HEK293 (cell line): ENCODE measurements at regions not wholly inside any gene's neighbourhood (a gene's known extent, or its start where the extent isn't known, plus 50 kb on each side); places are given as distances from the start of the nearest gene placed in this dataset.

ENCODE experiments used
- CTCF ChIA-PET: fragments of 350-600 bp; formaldehyde crosslinking; extraction: SDS; loops from one replicate; lab custom pipeline; 2021; ENCODE audit warnings: antibody characterized with exemption; lab: Yijun Ruan, JAX
- POLR2A ChIA-PET: fragments of 300-600 bp; formaldehyde crosslinking; extraction: SDS; loops from one replicate; lab custom pipeline; 2020; ENCODE audit warnings: antibody characterized with exemption, inconsistent platforms; lab: Yijun Ruan, JAX
- H3K27ac ChIP-seq: fragments of 200-500 bp; sonication (Bioruptor generic); 2 replicates; pipeline ENCODE4 v1.5.1; 2014; ENCODE audit warnings: low read depth, low read length, control low read depth, inconsistent platforms; ENCODE audit errors: extremely low read depth
- H3K36me3 ChIP-seq, 2 experiments: fragments of 200-500 bp in 1 of 2; sonication (Bioruptor generic) in 1 of 2; 1 replicate in 1 of 2; 2 replicates in 1 of 2; pipeline ENCODE4 v1.5.1; 2014 to 2017; ENCODE audit warnings: inconsistent platforms in 2 of 2, low read length in 2 of 2; ENCODE audit not compliant: control insufficient read depth in 2 of 2, insufficient read depth in 1 of 2
- H3K4me1 ChIP-seq: fragments of 200-500 bp; sonication (Bioruptor generic); 2 replicates; pipeline ENCODE4 v1.5.1; 2014; ENCODE audit warnings: mild to moderate bottlenecking, low read length, inconsistent platforms; ENCODE audit not compliant: control insufficient read depth, insufficient read depth
- H3K4me3 ChIP-seq: 2 replicates; pipeline ENCODE4 v1.5.1; 2011; ENCODE audit warnings: low read depth, mild to moderate bottlenecking, control low read depth, low read length, moderate library complexity
- H3K9me3 ChIP-seq: fragments of 200-500 bp; sonication (Bioruptor generic); 2 replicates; pipeline ENCODE4 v1.5.1; 2014; ENCODE audit warnings: low read depth, low read length, inconsistent platforms; ENCODE audit not compliant: control insufficient read depth, insufficient read depth
- ELK4 ChIP-seq: IDR thresholded peaks from 2 replicates; pipeline ENCODE4 v1.6.1; 2011; ENCODE audit warnings: mild to moderate bottlenecking, low read depth, low read length, borderline replicate concordance
- MEIS1 ChIP-seq: sonication (generic); formaldehyde crosslinking; IDR thresholded peaks from 2 replicates; pipeline ENCODE4 v1.8.1; 2022; ENCODE audit warnings: missing genetic modification reagents, mild to moderate bottlenecking, borderline replicate concordance
- PBX3 ChIP-seq: sonication (generic); formaldehyde crosslinking; IDR thresholded peaks from 2 replicates; pipeline ENCODE4 v1.8.1; 2022; ENCODE audit warnings: mild to moderate bottlenecking, moderate library complexity, missing genetic modification reagents
- SCRT2 ChIP-seq: fragments of 450-650 bp; formaldehyde crosslinking; IDR thresholded peaks from 2 replicates; pipeline ENCODE4 v1.5.1; 2016; ENCODE audit warnings: missing biosample characterization, missing genetic modification characterization
- YY1 ChIP-seq: fragments of 450-650 bp; formaldehyde crosslinking; IDR thresholded peaks from 2 replicates; pipeline ENCODE4 v1.5.1; 2018; ENCODE audit warnings: missing biosample characterization, missing genetic modification characterization
- ZFP37 ChIP-seq: fragments of 450-650 bp; formaldehyde crosslinking; IDR thresholded peaks from 2 replicates; pipeline ENCODE4 v1.5.1; 2016; ENCODE audit warnings: missing biosample characterization, missing genetic modification characterization
- ZIC2 ChIP-seq: fragments of 450-650 bp; formaldehyde crosslinking; IDR thresholded peaks from 2 replicates; pipeline ENCODE4 v1.5.1; 2016; ENCODE audit warnings: missing biosample characterization, missing genetic modification characterization
- ZNF121 ChIP-seq: fragments of 450-650 bp; formaldehyde crosslinking; IDR thresholded peaks from 2 replicates; pipeline ENCODE4 v1.5.1; 2016; ENCODE audit warnings: missing biosample characterization, missing genetic modification characterization
- ZNF155 ChIP-seq: fragments of 450-650 bp; formaldehyde crosslinking; IDR thresholded peaks from 2 replicates; pipeline ENCODE4 v1.5.1; 2016; ENCODE audit warnings: missing biosample characterization, missing genetic modification characterization
- ZNF324 ChIP-seq: fragments of 450-650 bp; formaldehyde crosslinking; IDR thresholded peaks from 2 replicates; pipeline ENCODE4 v1.5.1; 2016; ENCODE audit warnings: missing biosample characterization, missing genetic modification characterization
- ZNF366 ChIP-seq: fragments of 450-650 bp; formaldehyde crosslinking; conservative IDR thresholded peaks from 2 replicates; pipeline ENCODE4 v1.5.1; 2016; ENCODE audit warnings: missing biosample characterization, missing genetic modification characterization
- ZNF518A ChIP-seq: fragments of 450-650 bp; formaldehyde crosslinking; conservative IDR thresholded peaks from 2 replicates; pipeline ENCODE4 v1.5.1; 2016; ENCODE audit warnings: low read depth, missing biosample characterization, missing genetic modification characterization
- ZNF585B ChIP-seq: fragments of 450-650 bp; formaldehyde crosslinking; IDR thresholded peaks from 2 replicates; pipeline ENCODE4 v1.5.1; 2016; ENCODE audit warnings: missing biosample characterization, missing genetic modification characterization
- ZNF621 ChIP-seq: fragments of 450-650 bp; formaldehyde crosslinking; IDR thresholded peaks from 2 replicates; pipeline ENCODE4 v1.5.1; 2017; ENCODE audit warnings: missing biosample characterization, missing genetic modification characterization
- ZNF645 ChIP-seq: fragments of 450-650 bp; formaldehyde crosslinking; IDR thresholded peaks from 2 replicates; pipeline ENCODE4; 2016; ENCODE audit warnings: missing biosample characterization, missing genetic modification characterization
- ZNF76 ChIP-seq: fragments of 450-650 bp; formaldehyde crosslinking; IDR thresholded peaks from 2 replicates; pipeline ENCODE4; 2016; ENCODE audit warnings: low read depth, missing biosample characterization, missing genetic modification characterization, borderline replicate concordance

GRCh38 chr21:43277481-43278351, 108.9 kb downstream of the CRYAA start:
- H3K27ac ChIP-seq = no peak overlapping the region
- CTCF ChIA-PET = interaction anchor here (0.6 kb wide), 1 partner anchor 8 kb away, joined by 3 read pairs; no protein-coding TSS in a partner anchor
- no peaks in the 10 kb centered on the region for H3K4me1 ChIP-seq
- no peaks in the 10 kb centered on the region for H3K9me3 ChIP-seq
- H3K4me3 ChIP-seq = no peak overlapping the region
- POLR2A ChIA-PET = interaction anchor here (0.7 kb wide), 1 partner anchor 10 kb away, joined by 4 read pairs; no protein-coding TSS in a partner anchor
- no peak for TF ChIP-seq ZNF585B (tag by site-specific recombination)
- no peak for TF ChIP-seq ZNF518A
- TF ChIP-seq SCRT2 (tag by site-specific recombination) = peak; percentile 87
- no peak for TF ChIP-seq YY1 (tag by site-specific recombination)
- no peak for TF ChIP-seq ZNF155 (tag by site-specific recombination)
- TF ChIP-seq, all 188 proteins: peak for 1
- no peaks in the 10 kb centered on the region for H3K36me3 ChIP-seq

- no peak overlapping the region for H3K4me3 ChIP-seq
- ChIA-PET POLR2A (interaction anchor here (0.7 kb wide), 1 partner anchor 11 kb away, joined by 4 read pairs; no protein-coding TSS in a partner anchor), CTCF (no interaction called here)
- H3K27ac ChIP-seq = no peak overlapping the region
- H3K9me3 ChIP-seq = no peaks in the 10 kb centered on the region
- no peaks in the 10 kb centered on the region for H3K36me3 ChIP-seq
- H3K4me1 ChIP-seq = no peaks in the 10 kb centered on the region
- no peak for TF ChIP-seq ZNF621
- TF ChIP-seq ZIC2 = 0 out of 2 replicates have a peak, but pooled peaks have one; percentile 12
These were observed 108.0 kb downstream of the CRYAA start for GRCh38 chr21:43276811-43277210.

GRCh38 chr21:43275421-43276211, 106.8 kb downstream of the CRYAA start:
- CTCF ChIA-PET = no interaction called here
- Histone ChIP-seq H3K9me3 (no peaks in the 10 kb centered on the region), H3K36me3 (no peaks in the 10 kb centered on the region), H3K4me1 (no peaks in the 10 kb centered on the region), H3K27ac (no peak overlapping the region)
- TF ChIP-seq ZNF121 (tag by site-specific recombination) = no peak
- no peak for TF ChIP-seq ZFP37 (tag by site-specific recombination)
- TF ChIP-seq, all 188 proteins: peak for 0
- no peak overlapping the region for H3K4me3 ChIP-seq
- POLR2A ChIA-PET = no interaction called here

GRCh38 chr21:43274946-43275310, 106.1 kb downstream of the CRYAA start:
- H3K36me3 ChIP-seq = no peaks in the 10 kb centered on the region
- ChIA-PET CTCF (no interaction called here), POLR2A (no interaction called here)
- H3K4me1 ChIP-seq = no peaks in the 10 kb centered on the region
- no peaks in the 10 kb centered on the region for H3K9me3 ChIP-seq
- H3K4me3 ChIP-seq = no peak overlapping the region
- H3K27ac ChIP-seq = no peak overlapping the region
- TF ChIP-seq ZNF366 (tag by site-specific recombination) (no peak), PBX3 (no peak), MEIS1 (CRISPR knock-in tag) (no peak), ZNF645 (tag by site-specific recombination) (no peak), ZNF76 (tag by site-specific recombination) (no peak), ZNF324 (tag by site-specific recombination) (no peak), ELK4 (no peak), YY1 (tag by site-specific recombination) (no peak)
